PC-3 (cell line): ENCODE measurements at regions not wholly inside any gene's neighbourhood (a gene's known extent, or its start where the extent isn't known, plus 50 kb on each side); places are given as distances from the start of the nearest gene placed in this dataset.
A peak's percentile ranks its signal among the peaks of the same experiment; 100 is the strongest.

Experiments
- ATAC-seq: fragments of 200-7000 bp; cut with Tn5 transposase; 2 replicates; pipeline ENCODE4 v1.9.1; 2020; ENCODE audit warnings: mild to moderate bottlenecking, moderate library complexity
- BruUV-seq: library from RNA; stranded (reverse); fragments of 400-500 nt; replicated peaks from 2 replicates; lab custom pipeline; 2021; lab: Mats Ljungman, UMichigan
- CTCF ChIA-PET: fragments of 300-600 bp; sonication (Branson Sonifier 250); formaldehyde crosslinking; loops from one replicate; lab custom pipeline; 2022; ENCODE audit warnings: antibody characterized with exemption; lab: Charles Lee
- POLR2A ChIA-PET: fragments of 300-600 bp; sonication (Branson Sonifier 250); formaldehyde crosslinking; loops from one replicate; lab custom pipeline; 2022; ENCODE audit warnings: antibody characterized with exemption; ENCODE audit not compliant: unreplicated experiment; lab: Charles Lee
- DNase-seq: peaks from one replicate; pipeline ENCODE4 v3.0.0-alpha.2; 2015
- H2AFZ ChIP-seq: fragments of 300-600 bp; sonication (generic); 2 replicates; pipeline ENCODE4 v1.6.0; 2016; ENCODE audit warnings: antibody characterized with exemption, low read length
- H3F3A ChIP-seq: fragments of 300-600 bp; sonication (generic); one replicate; pipeline ENCODE4 v1.6.0; 2017; ENCODE audit warnings: antibody characterized with exemption, low read length, control low read depth, mild to moderate bottlenecking; ENCODE audit not compliant: unreplicated experiment
- H3K27ac ChIP-seq: fragments of 300-600 bp; sonication (generic); 2 replicates; pipeline ENCODE4 v1.5.1; 2016; ENCODE audit warnings: mild to moderate bottlenecking, low read length
- H3K27me3 ChIP-seq: fragments of 300-600 bp; sonication (generic); 2 replicates; pipeline ENCODE4 v1.6.1; 2016; ENCODE audit warnings: low read length, mixed read lengths
- H3K36me3 ChIP-seq: fragments of 300-600 bp; sonication (generic); 2 replicates; pipeline ENCODE4 v1.6.1; 2016; ENCODE audit warnings: low read depth, mixed run types, low read length, mixed read lengths
- H3K4me1 ChIP-seq: fragments of 300-600 bp; sonication (generic); 2 replicates; pipeline ENCODE4 v1.5.1; 2016; ENCODE audit warnings: low read length; ENCODE audit not compliant: insufficient read depth
- H3K4me2 ChIP-seq: fragments of 300-600 bp; sonication (generic); 2 replicates; pipeline ENCODE4 v1.6.0; 2016; ENCODE audit warnings: low read length
- H3K4me3 ChIP-seq: fragments of 300-600 bp; sonication (generic); 2 replicates; pipeline ENCODE4 v1.5.1; 2016; ENCODE audit warnings: mild to moderate bottlenecking, low read length, mixed read lengths
- H3K79me2 ChIP-seq: fragments of 300-600 bp; sonication (generic); 2 replicates; pipeline ENCODE4 v1.6.1; 2017; ENCODE audit warnings: low read length, mixed read lengths
- H3K9ac ChIP-seq: fragments of 300-600 bp; sonication (generic); 2 replicates; pipeline ENCODE4 v1.6.0; 2016; ENCODE audit warnings: mild to moderate bottlenecking, low read length
- H3K9me2 ChIP-seq: fragments of 300-600 bp; sonication (generic); replicated peaks from 2 replicates; pipeline ENCODE4 v1.6.1; 2016; ENCODE audit warnings: mixed run types, low read length, mixed read lengths
- H3K9me3 ChIP-seq: fragments of 300-600 bp; sonication (generic); 2 replicates; pipeline ENCODE4 v1.6.1; 2016; ENCODE audit warnings: low read length, mixed read lengths
- H4K20me1 ChIP-seq: fragments of 300-600 bp; sonication (generic); 2 replicates; pipeline ENCODE4 v1.6.1; 2016; ENCODE audit warnings: low read length, mixed read lengths
- EZH2 ChIP-seq: fragments of 300-600 bp; sonication (generic); IDR thresholded peaks from one replicate; pipeline ENCODE4 v1.6.1; 2017; ENCODE audit warnings: antibody characterized with exemption, mild to moderate bottlenecking, low read length; ENCODE audit not compliant: unreplicated experiment
- EZH2phosphoT487 ChIP-seq: fragments of 300-600 bp; sonication (generic); IDR thresholded peaks from 2 replicates; pipeline ENCODE4 v1.6.1; 2018; ENCODE audit warnings: mild to moderate bottlenecking, antibody characterized with exemption, low read length, borderline replicate concordance
- intact Hi-C: fragments of 100-400 bp; cut with micrococcal nuclease; formaldehyde crosslinking; loops from 2 replicates; pipeline ENCODE4 v1.9.0; 2023
- TF ChIP-seq, protein P1 (sequence below): fragments of 300-600 bp; sonication (generic); conservative IDR thresholded peaks from 2 replicates; pipeline ENCODE4 v1.5.1; 2017; ENCODE audit warnings: antibody characterized with exemption, low read depth, mild to moderate bottlenecking, low read length

DNA sequence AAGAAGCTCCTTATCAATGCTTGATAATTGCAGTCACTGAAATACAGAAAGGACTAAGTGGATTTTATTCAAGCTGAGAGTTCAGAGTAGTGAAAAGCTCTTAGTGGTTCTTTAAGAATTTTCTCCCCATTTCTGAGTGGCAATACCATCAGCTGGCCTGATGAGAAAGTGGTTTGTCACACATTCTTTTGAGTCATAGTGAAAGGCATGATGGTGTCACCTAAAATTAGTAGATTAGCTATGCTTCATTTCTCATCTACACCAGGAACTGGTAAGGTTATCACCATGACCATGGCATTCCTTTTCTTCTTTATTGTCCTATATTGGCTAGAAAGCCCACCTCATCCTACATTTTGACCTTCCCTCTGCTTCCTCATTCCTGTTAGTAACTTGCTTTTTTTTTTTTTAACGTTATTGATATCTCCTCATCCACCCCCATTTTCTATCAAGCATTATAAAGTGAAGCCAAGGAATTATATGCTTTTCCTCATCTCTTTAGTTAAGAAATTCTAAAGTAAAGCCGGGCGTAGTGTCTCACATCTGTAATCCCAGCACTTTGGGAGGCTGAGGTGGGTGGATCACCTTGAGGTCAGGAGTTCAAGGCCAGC is 67.4 kb upstream of the LOC128125822 start:
- CTCF ChIA-PET = no interaction called here

DNA sequence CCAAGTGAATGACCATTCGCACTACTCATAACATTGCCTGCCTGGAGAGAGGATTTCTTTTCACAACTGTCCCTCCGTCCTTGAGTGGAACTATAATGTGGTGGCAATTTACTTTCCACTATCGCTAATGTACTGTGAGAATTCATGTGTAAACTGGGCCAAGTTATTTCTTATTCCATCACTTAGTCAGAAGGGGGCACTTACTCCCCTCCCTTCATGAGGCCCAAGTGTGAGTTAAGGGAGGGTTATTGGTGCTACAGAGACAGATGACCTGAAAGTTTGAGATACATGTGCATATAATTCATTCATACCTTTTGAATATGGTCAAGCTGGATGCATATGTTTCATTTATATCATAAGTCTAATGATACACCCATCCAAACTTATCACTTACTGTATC is 65.2 kb upstream of the LOC128125822 start:
- ChIA-PET CTCF (no interaction called here), POLR2A (no interaction called here)
- Histone ChIP-seq H3K27me3 (no peaks in the 10 kb centered on the region), H3K4me1 (peaks cover 10% of the 10 kb centered on the region), H4K20me1 (no peaks in the 10 kb centered on the region), H3K9me3 (no peaks in the 10 kb centered on the region), H3K9ac (no peak overlapping the region), H3K4me2 (no peak overlapping the region), H3K4me3 (no peak overlapping the region), H3K27ac (no peak overlapping the region), H3K9me2 (no peaks in the 10 kb centered on the region), H2AFZ (no peak overlapping the region), H3K79me2 (no peaks in the 10 kb centered on the region), H3K36me3 (no peaks in the 10 kb centered on the region), H3F3A (no peaks in the 10 kb centered on the region)
- ATAC-seq = no peak
- TF ChIP-seq, protein P1, sequence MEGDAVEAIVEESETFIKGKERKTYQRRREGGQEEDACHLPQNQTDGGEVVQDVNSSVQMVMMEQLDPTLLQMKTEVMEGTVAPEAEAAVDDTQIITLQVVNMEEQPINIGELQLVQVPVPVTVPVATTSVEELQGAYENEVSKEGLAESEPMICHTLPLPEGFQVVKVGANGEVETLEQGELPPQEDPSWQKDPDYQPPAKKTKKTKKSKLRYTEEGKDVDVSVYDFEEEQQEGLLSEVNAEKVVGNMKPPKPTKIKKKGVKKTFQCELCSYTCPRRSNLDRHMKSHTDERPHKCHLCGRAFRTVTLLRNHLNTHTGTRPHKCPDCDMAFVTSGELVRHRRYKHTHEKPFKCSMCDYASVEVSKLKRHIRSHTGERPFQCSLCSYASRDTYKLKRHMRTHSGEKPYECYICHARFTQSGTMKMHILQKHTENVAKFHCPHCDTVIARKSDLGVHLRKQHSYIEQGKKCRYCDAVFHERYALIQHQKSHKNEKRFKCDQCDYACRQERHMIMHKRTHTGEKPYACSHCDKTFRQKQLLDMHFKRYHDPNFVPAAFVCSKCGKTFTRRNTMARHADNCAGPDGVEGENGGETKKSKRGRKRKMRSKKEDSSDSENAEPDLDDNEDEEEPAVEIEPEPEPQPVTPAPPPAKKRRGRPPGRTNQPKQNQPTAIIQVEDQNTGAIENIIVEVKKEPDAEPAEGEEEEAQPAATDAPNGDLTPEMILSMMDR = no peak
- TF ChIP-seq EZH2phosphoT487 = no peak
- no peak for TF ChIP-seq EZH2
- intact Hi-C loops = no loop called here
- BruUV-seq = no TSS peak
- DNase-seq = no peak

More for the DNA sequence above, 67.4 kb upstream of the LOC128125822 start:
- Histone ChIP-seq H4K20me1 (no peaks in the 10 kb centered on the region), H3F3A (no peaks in the 10 kb centered on the region), H3K27me3 (no peaks in the 10 kb centered on the region), H2AFZ (no peak overlapping the region), H3K4me3 (no peak overlapping the region), H3K4me1 (peaks cover 13% of the 10 kb centered on the region), H3K27ac (no peak overlapping the region), H3K36me3 (no peaks in the 10 kb centered on the region), H3K9me3 (no peaks in the 10 kb centered on the region), H3K9ac (no peak overlapping the region), H3K79me2 (no peaks in the 10 kb centered on the region), H3K9me2 (no peaks in the 10 kb centered on the region), H3K4me2 (no peak overlapping the region)
- intact Hi-C loops = no loop called here
- ATAC-seq (no peak), DNase-seq (peak; percentile 27)
- BruUV-seq = no TSS peak
- TF ChIP-seq, protein P1 = no peak
- TF ChIP-seq EZH2phosphoT487 = no peak
- TF ChIP-seq EZH2 = no peak
- POLR2A ChIA-PET = no interaction called here

DNA sequence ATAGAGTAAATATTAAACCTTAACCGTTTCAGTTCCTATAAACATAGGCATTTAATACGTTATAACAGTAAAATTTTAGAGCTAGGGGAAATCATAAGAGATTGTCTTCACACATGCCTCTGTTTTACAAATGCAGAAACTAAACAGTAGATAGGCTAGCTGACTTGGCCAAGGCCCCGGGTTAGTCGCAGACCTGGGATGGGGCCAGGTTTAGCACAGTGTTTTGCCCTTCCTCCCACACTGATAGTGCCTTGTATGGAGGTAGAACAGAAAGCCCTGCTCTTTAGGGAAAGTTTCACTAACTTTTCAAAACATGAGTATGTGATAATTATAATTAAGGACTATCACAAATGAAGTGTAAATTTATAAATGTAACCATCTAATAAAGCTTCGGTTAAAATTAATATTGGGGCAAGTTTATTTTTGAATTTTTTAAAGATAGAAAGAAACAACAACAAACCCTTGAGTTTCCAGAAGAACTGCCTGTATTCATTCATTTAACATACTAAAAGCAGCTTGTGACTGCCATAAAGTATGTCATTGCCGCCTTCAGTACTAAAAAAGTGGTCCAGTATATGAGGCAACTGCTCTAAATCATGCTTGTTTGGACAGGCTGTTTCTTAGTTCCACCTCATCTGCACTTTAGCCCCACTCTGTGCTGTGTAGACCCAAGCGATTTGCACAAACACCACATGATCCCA is 62.5 kb upstream of the LOC128125822 start:
- Histone ChIP-seq H3K27ac (no peak overlapping the region), H3K9ac (no peak overlapping the region), H4K20me1 (no peaks in the 10 kb centered on the region), H3K27me3 (no peaks in the 10 kb centered on the region), H3F3A (no peaks in the 10 kb centered on the region), H3K4me1 (no peaks in the 10 kb centered on the region), H3K36me3 (no peaks in the 10 kb centered on the region), H2AFZ (no peak overlapping the region), H3K9me3 (no peaks in the 10 kb centered on the region), H3K9me2 (no peaks in the 10 kb centered on the region), H3K4me3 (no peak overlapping the region), H3K79me2 (no peaks in the 10 kb centered on the region), H3K4me2 (no peak overlapping the region)
- ChIA-PET POLR2A (no interaction called here), CTCF (interaction anchor here (0.5 kb wide), 1 partner anchor 294 kb away, joined by 3 read pairs; no protein-coding TSS in a partner anchor)
- DNase-seq (no peak), ATAC-seq (peak; percentile 42; the same call in 1 of the 2 replicates)
- intact Hi-C loops = no loop called here
- TF ChIP-seq, protein P1 = no peak
- TF ChIP-seq EZH2 (no peak), EZH2phosphoT487 (no peak)
- no TSS peak for BruUV-seq
